K562 (cell line): ENCODE measurements at regions not wholly inside any gene's neighbourhood (a gene's known extent, or its start where the extent isn't known, plus 50 kb on each side); places are given as distances from the start of the nearest gene placed in this dataset.

Experiments
- ATAC-seq: fragments of 200-7000 bp; cut with Tn5 transposase; 3 replicates; pipeline ENCODE4 v1.9.1; 2020; ENCODE audit warnings: moderate library complexity
- BruUV-seq: library from RNA; stranded (reverse); fragments of 400-500 nt; replicated peaks from 2 replicates; lab custom pipeline; 2021; lab: Mats Ljungman, UMichigan
- CTCF ChIA-PET: fragments of 300-600 bp; formaldehyde crosslinking; extraction: SDS; loops from one replicate; lab custom pipeline; 2021; ENCODE audit warnings: low intra/inter-chr PET ratio; lab: Yijun Ruan, JAX
- POLR2A ChIA-PET: fragments of 300-600, 350-650 bp; sonication (Branson Sonifier 250); formaldehyde crosslinking; extraction: SDS; loops from one replicate; lab custom pipeline; 2021; ENCODE audit warnings: antibody characterized with exemption, inconsistent platforms; lab: Yijun Ruan, JAX
- DNase-seq, 4 experiments: peaks; one replicate each; pipeline versions ENCODE4 v3.0.0 to v3.0.0-alpha.2; 2011 to 2018; ENCODE audit warnings: low spot score in 3 of 4, mixed read lengths in 3 of 4; ENCODE audit errors: extremely low read depth in 1 of 4
- FAIRE-seq: peaks from 2 replicates; lab custom pipeline; 2011; peaks lifted over from hg19 to GRCh38; lab: Jason Lieb, UNC
- H2AFZ ChIP-seq: 2 replicates; pipeline ENCODE4 v1.6.0; 2011; ENCODE audit warnings: low read depth, low read length, control low read depth, inconsistent platforms
- H3K27ac ChIP-seq: fragments of 200-600 bp; 3 replicates; pipeline ENCODE4 v1.8.0; 2011; ENCODE audit warnings: low read depth, mild to moderate bottlenecking, control low read depth, inconsistent platforms, low read length, moderate library complexity, mixed read lengths; ENCODE audit errors: extremely low read depth
- H3K27me3 ChIP-seq, 2 experiments: fragments of 300-600 bp in 1 of 2; 2 replicates in 1 of 2; 3 replicates in 1 of 2; pipeline versions ENCODE4 v1.6.0 to v1.8.0; 2011; ENCODE audit warnings: inconsistent platforms in 2 of 2, low read length in 2 of 2, mild to moderate bottlenecking in 1 of 2, mixed read lengths in 1 of 2, moderate library complexity in 1 of 2; ENCODE audit not compliant: control insufficient read depth in 2 of 2, insufficient read depth in 2 of 2
- H3K36me3 ChIP-seq: fragments of 300-600 bp; 3 replicates; pipeline ENCODE4 v1.8.0; 2011; ENCODE audit warnings: mild to moderate bottlenecking, low read length, inconsistent platforms; ENCODE audit not compliant: control insufficient read depth, insufficient read depth
- H3K4me1 ChIP-seq, 2 experiments: fragments of 200-600 bp in 1 of 2; replicated peaks in 1 of 2; 2 replicates in 1 of 2; 3 replicates in 1 of 2; pipeline versions ENCODE4 v1.5.1 to v1.8.0; 2011; ENCODE audit warnings: inconsistent platforms in 2 of 2, low read length in 2 of 2, mild to moderate bottlenecking in 1 of 2, mixed read lengths in 1 of 2, moderate library complexity in 1 of 2; ENCODE audit not compliant: control insufficient read depth in 2 of 2, insufficient read depth in 2 of 2
- H3K4me2 ChIP-seq: 2 replicates; pipeline ENCODE4 v1.6.1; 2011; ENCODE audit warnings: low read length, control low read depth, inconsistent platforms, mixed read lengths; ENCODE audit not compliant: insufficient read depth
- H3K4me3 ChIP-seq: fragments of 200-600 bp; sonication (generic), shearing (Covaris generic); 2 replicates; pipeline ENCODE4 v1.5.1; 2016; ENCODE audit warnings: control low read depth, inconsistent platforms
- H3K79me2 ChIP-seq: fragments of 200-600 bp; 3 replicates; pipeline ENCODE4 v1.8.0; 2011; ENCODE audit warnings: low read length, inconsistent platforms; ENCODE audit not compliant: control insufficient read depth, insufficient read depth
- H3K9ac ChIP-seq, 2 experiments: 2 replicates each; pipeline versions ENCODE4 v1.6.0 to v1.6.1; 2011; ENCODE audit warnings: low read depth in 2 of 2, low read length in 2 of 2, control low read depth in 1 of 2, inconsistent platforms in 1 of 2, mild to moderate bottlenecking in 1 of 2, mixed read lengths in 1 of 2; ENCODE audit not compliant: insufficient read depth in 1 of 2
- H3K9me1 ChIP-seq: one replicate; pipeline ENCODE4 v1.6.0; 2011; ENCODE audit warnings: inconsistent platforms, mild to moderate bottlenecking, low read length, moderate library complexity; ENCODE audit not compliant: control insufficient read depth, insufficient read depth
- H3K9me3 ChIP-seq: replicated peaks from 2 replicates; pipeline ENCODE4 v1.5.1; 2011; ENCODE audit warnings: low read depth, low read length, inconsistent platforms; ENCODE audit not compliant: control insufficient read depth, insufficient read depth
- H4K20me1 ChIP-seq: replicated peaks from 2 replicates; pipeline ENCODE4 v1.6.1; 2011; ENCODE audit warnings: low read length, inconsistent platforms, mixed read lengths; ENCODE audit not compliant: control insufficient read depth, insufficient read depth
- CEBPG ChIP-seq, 3 experiments: fragments of 200-800 bp in 1 of 3; sonication (Bioruptor generic) in 1 of 3; sonication (generic) in 1 of 3; formaldehyde crosslinking in 1 of 3; IDR thresholded peaks in 2 of 3; conservative IDR thresholded peaks in 1 of 3; 2 replicates each; pipeline versions ENCODE4 v1.6.1 to v1.8.0; 2016 to 2022; ENCODE audit warnings: missing compliant biosample characterization in 2 of 3, missing genetic modification characterization in 2 of 3, mild to moderate bottlenecking in 1 of 3, missing genetic modification reagents in 1 of 3
- GATA2 ChIP-seq: sonication (generic); formaldehyde crosslinking; IDR thresholded peaks from 2 replicates; pipeline ENCODE4 v1.4.0; 2020; ENCODE audit warnings: mild to moderate bottlenecking, missing genetic modification reagents
- HDAC3 ChIP-seq: fragments of 450-650 bp; IDR thresholded peaks from 2 replicates; pipeline ENCODE4 v1.6.1; 2018; ENCODE audit warnings: borderline replicate concordance, mild to moderate bottlenecking, moderate library complexity; ENCODE audit not compliant: partially characterized antibody
- MED1 ChIP-seq: sonication (generic); formaldehyde crosslinking; IDR thresholded peaks from 2 replicates; pipeline ENCODE4 v1.8.1; 2023; ENCODE audit warnings: missing genetic modification reagents, borderline replicate concordance
- PHF21A ChIP-seq: fragments of 450-650 bp; IDR thresholded peaks from 2 replicates; pipeline ENCODE4 v1.6.1; 2017; ENCODE audit warnings: low read depth, borderline replicate concordance
- PURB ChIP-seq: sonication (generic); formaldehyde crosslinking; IDR thresholded peaks from 2 replicates; pipeline ENCODE4 v1.9.0; 2021; ENCODE audit warnings: low read depth, mild to moderate bottlenecking, missing genetic modification reagents
- STAG1 ChIP-seq: sonication (generic); formaldehyde crosslinking; IDR thresholded peaks from 2 replicates; pipeline ENCODE4 v1.5.0; 2020; ENCODE audit warnings: missing genetic modification reagents, borderline replicate concordance
- ZKSCAN1 ChIP-seq: fragments of 150-350 bp; IDR thresholded peaks from 2 replicates; pipeline ENCODE4 v1.6.1; 2016; ENCODE audit warnings: low read depth, low read length
- ZNF212 ChIP-seq: fragments of 450-650 bp; formaldehyde crosslinking; IDR thresholded peaks from 2 replicates; pipeline ENCODE4 v1.4.0; 2020; ENCODE audit warnings: mild to moderate bottlenecking
- ZNF707 ChIP-seq: fragments of 250-450 bp; sonication (Bioruptor Pico); conservative IDR thresholded peaks from 2 replicates; pipeline ENCODE4 v1.8.0; 2022; ENCODE audit warnings: inconsistent platforms, mild to moderate bottlenecking, moderate library complexity
- WGBS: fragments of 100-300 bp; shearing (Covaris generic); methylation state at CpG from one replicate; pipeline ENCODE4 v1.1.6; 2016; ENCODE audit warnings: low coverage, mixed read lengths; ENCODE audit not compliant: insufficient coverage; ENCODE audit errors: missing lambda C conversion rate; 5-methylcytosine and 5-hydroxymethylcytosine counted together
- in situ Hi-C: fragments of 300-500 bp; cut with MboI; formaldehyde crosslinking; loops from 4 replicates; pipeline ENCODE4 v1.15.0; 2018; ENCODE audit warnings: inconsistent platforms, mixed read lengths
- intact Hi-C: fragments of 100-400 bp; cut with micrococcal nuclease; formaldehyde crosslinking; loops from 2 replicates; pipeline ENCODE4 v1.14.2; 2022
- TF ChIP-seq, protein P1 (sequence below): fragments of 250-450 bp; sonication (Bioruptor Pico); IDR thresholded peaks from 2 replicates; pipeline ENCODE4 v1.5.0; 2021; ENCODE audit warnings: mild to moderate bottlenecking, borderline replicate concordance

DNA sequence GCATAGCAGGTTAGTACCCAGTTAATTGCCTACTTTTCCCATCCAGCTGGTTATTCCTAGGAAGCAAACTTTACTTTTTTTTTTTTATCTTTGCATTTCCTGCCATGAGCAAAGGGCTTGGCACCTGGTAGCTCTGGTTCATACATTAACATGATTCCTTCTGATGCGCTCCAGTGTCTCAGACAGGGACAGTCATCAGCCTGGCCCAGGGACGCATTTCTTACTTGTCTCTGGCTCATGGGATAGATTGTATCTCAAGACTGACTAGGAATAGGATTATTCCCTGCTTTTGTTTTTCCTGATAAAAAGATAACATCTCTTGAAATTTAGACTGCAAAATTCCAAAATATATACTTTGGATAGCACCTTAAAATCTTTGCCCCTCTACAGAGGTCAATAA is 571.5 kb upstream of the TENM3 start:
- POLR2A ChIA-PET = no interaction called here
- Histone ChIP-seq H3K9me1 (no peaks in the 10 kb centered on the region), H4K20me1 (no peaks in the 10 kb centered on the region), H3K27ac (no peak overlapping the region), H3K4me3 (no peak overlapping the region), H3K4me1 (no peaks in the 10 kb centered on the region), H3K9ac (no peak overlapping the region), H3K4me2 (no peak overlapping the region), H3K79me2 (no peaks in the 10 kb centered on the region), H3K9me3 (no peaks in the 10 kb centered on the region), H3K27me3 (no peaks in the 10 kb centered on the region), H2AFZ (no peak overlapping the region), H3K36me3 (no peaks in the 10 kb centered on the region)
- no TSS peak for BruUV-seq
- intact Hi-C loops = no loop called here
- CTCF ChIA-PET = no interaction called here
- in situ Hi-C loops = no loop called here
- DNase-seq = no peak
- no peak for ATAC-seq
- FAIRE-seq = no peak
- TF ChIP-seq ZNF707 (no peak), PURB (CRISPR knock-in tag) (no peak), STAG1 (CRISPR knock-in tag) (no peak), HDAC3 (no peak), CEBPG (CRISPR knock-in tag; IDR thresholded peaks at IDR 0.05) (no peak), CEBPG (tag; conservative IDR thresholded peaks at IDR 0.05 in 1 of 2, IDR thresholded peaks at IDR 0.05 in 1 of 2) (no peak), MED1 (no peak), PHF21A (no peak), ZKSCAN1 (no peak), GATA2 (CRISPR knock-in tag) (no peak), ZNF212 (CRISPR knock-in tag) (no peak)
- TF ChIP-seq, protein P1, sequence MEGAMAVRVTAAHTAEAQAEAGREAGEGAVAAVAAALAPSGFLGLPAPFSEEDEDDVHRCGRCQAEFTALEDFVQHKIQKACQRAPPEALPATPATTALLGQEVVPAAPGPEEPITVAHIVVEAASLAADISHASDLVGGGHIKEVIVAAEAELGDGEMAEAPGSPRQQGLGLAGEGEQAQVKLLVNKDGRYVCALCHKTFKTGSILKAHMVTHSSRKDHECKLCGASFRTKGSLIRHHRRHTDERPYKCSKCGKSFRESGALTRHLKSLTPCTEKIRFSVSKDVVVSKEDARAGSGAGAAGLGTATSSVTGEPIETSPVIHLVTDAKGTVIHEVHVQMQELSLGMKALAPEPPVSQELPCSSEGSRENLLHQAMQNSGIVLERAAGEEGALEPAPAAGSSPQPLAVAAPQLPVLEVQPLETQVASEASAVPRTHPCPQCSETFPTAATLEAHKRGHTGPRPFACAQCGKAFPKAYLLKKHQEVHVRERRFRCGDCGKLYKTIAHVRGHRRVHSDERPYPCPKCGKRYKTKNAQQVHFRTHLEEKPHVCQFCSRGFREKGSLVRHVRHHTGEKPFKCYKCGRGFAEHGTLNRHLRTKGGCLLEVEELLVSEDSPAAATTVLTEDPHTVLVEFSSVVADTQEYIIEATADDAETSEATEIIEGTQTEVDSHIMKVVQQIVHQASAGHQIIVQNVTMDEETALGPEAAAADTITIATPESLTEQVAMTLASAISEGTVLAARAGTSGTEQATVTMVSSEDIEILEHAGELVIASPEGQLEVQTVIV (CRISPR knock-in tag) = no peak
- 10% methylated on average over 2 of the region's 2 CpGs for WGBS
